Stimulated activated CD8-positive, alpha-beta memory T cell treated with anti-CD3 and anti-CD28 coated beads, Interleukin-7, amount 100 ng/mL, for 4 hours (primary cell): ENCODE measurements at regions not wholly inside any gene's neighbourhood (a gene's known extent, or its start where the extent isn't known, plus 50 kb on each side); places are given as distances from the start of the nearest gene placed in this dataset.
"Not testable (repeated sequence)": the region's sequence is repeated elsewhere in the genome, so short reads cannot be mapped to it uniquely, and the experiment has no call there.

ENCODE experiments used
- DNase-seq, 2 donors: peaks; one replicate each; pipeline ENCODE4 v3.0.0-alpha.2; 2020; ENCODE audit warnings: low read depth in 2 of 2

DNA sequence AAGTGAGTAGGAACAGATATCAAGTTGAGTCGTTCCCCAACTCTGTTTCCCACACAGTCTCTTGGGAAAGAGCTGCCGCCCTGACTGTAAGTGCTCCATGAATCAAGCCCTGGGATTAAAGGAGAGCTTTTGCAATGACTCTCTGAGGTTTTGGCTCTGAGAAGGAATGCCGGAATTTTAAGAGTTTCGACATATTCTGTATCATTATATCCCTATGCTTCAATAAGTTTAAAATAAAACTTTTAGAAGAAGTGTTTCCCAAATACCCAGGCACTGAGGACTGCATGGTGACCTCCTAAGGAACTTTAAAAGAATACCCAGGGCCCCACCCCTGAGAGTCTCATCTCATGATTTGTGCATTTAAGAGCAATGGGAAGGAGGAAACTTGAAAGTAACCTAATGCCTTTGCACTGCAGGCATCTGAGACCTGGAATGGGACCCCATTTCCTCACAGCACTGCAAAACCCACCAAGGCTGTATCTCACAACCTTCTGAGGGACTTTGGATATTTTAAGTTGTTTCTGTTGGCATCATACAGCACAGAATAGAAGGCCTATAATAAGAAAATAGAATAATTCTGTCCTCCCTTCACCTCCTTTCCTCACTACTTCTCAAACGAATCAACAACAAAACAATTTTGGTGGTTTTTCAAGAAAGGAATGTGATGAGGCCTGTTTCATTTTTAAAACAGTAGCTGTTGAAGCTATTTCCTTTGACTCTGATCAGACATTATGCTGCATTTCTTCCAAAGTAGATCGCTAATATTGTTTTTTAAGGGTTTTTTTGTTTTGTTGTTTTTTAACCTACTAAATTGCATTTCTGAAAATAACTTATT, 121.2 kb downstream of the GASK1B start:
- DNase-seq, result no peak

GRCh38 chr4:158050942-158051341, 121.9 kb downstream of the GASK1B start:
- no peak for DNase-seq

- DNase-seq, result no peak
Observed at GRCh38 chr4:158046345-158046744, 126.5 kb downstream of the GASK1B start.

DNA sequence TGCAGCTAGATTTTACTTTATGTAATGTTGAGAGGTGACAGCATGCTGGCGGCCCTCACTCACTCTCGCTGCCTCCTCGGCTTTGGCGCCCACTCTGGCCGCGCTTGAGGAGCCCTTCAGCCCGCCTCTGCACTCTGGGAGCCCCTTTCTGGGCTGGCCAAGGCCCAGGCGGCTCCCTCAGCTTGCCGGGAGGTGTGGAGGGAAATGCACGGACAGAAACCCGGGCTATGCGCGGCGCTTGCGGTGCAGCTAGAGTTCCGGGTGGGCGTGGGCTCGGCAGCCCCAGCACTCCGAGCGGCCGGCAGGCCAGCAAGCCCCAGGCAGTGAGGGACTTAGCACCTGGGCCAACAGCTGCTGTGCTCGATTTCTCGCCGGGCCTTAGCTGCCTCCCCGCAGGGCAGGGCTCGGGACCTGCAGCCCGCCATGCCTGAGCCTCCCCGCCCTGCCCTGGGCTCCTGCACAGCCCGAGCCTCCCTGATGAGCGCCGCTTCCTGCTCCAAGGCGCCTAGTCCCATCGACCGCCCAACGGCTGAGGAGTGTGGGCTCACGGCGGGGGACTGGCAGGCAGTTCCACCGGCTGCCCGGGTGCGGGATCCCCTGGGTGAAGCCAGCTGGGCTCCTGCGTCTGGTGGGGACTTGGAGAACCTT, 128.7 kb downstream of the GASK1B start:
- no peak for DNase-seq

DNA sequence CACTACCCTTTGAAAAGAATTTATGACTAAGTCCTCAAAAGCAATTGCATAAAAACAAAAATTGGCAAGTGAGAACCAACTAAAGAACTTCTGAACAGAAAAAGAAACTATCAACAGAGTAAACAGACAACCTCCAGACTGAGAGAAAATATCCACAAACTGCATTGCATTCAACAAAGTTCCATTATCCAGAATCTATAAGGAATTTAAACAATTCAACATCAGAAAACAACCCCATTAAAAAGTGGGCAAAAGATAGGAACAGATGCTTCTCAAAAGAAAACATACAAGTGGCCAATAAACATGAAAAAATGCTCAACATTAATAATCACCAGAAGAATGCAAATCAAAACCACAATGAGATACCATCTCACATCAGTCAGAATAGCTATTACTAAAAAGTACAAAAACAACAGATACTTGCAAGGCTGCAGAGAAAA, 130.2 kb downstream of the GASK1B start:
- DNase-seq, result no peak

- no peak for DNase-seq
Observed at GRCh38 chr4:158038718-158039117, 134.1 kb downstream of the GASK1B start.

DNA sequence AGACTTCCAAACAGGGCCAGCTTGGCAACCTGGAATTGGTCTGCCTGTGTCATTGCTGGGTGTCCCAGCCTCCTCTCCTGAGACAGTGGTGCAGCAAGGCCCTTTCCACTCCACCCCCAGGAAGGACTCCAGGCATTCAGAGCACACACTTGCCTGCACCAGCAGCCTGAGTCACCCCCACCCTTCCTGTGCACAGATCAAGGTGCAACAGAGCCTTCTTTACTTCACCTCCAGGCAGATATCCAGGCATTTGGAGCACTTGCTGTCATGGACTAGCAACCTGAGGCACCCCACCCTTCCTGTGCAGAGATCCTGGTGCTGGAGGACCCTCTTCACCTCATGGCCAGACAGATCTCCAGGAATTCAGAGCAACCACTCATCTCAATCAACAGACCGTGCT, 135.8 kb downstream of the GASK1B start:
- DNase-seq, result no peak

DNA sequence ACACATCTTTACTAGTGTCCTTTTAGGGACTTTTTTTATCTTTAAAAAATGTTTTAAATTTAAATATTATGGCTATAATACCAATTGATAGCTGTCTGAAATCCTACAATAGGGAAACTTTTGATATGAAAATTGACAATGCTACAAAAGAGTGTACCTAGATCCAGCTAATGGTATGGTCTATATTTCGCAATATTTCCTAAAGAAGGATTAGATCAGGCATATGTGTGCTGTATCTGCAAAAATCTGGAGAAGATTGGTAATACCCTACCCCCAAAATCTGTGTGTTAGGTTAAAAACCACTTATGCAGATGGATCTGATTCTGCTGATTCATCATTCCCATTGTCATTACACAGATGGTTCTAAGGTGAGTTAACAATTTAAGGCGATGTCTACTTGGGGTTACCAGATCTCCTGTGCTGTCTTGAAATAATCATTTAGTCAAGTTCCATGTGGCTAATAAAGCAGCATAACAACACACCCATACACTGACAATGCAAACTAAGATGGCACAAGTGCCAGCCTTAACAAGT, 137.1 kb downstream of the GASK1B start:
- no peak for DNase-seq

DNA sequence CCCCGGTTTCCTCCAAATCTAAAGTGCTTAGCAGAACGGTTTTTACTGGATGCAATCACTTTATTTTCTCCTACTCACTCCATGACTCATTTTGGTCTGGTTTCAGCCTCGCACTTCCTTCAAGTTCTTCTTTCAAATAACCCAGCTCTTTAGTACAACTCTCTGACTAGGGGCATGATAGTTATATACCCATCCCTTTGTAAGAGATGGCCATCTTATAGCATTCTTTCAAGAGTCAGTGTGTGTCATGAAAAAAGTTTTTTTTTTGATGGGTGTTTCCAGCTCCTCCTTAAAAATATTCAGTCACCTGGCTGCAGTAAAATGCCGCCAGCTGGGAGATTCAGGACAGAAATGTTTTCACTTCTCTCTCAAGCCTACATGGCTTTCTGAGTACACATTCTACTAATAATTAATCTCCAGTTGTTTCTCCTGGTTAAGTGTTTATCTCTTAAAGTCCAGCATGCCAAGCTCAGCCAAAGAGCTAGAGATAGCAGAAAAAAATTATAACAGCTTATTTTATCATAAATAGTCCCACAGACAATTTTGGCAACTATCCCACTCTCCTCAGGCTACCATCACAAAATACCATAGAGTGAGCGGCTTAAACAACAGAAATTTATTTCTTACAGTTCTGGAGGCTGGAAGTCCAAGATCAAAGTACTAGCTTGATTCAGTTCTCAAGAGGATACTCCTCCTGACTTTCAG, 139.3 kb downstream of the GASK1B start:
- no peak for DNase-seq

- DNase-seq, result no peak
Observed at GRCh38 chr4:158032733-158033415, 140.0 kb downstream of the GASK1B start.

GRCh38 chr4:158028381-158028780, 144.4 kb downstream of the GASK1B start:
- DNase-seq, result not testable (repeated sequence)

DNA sequence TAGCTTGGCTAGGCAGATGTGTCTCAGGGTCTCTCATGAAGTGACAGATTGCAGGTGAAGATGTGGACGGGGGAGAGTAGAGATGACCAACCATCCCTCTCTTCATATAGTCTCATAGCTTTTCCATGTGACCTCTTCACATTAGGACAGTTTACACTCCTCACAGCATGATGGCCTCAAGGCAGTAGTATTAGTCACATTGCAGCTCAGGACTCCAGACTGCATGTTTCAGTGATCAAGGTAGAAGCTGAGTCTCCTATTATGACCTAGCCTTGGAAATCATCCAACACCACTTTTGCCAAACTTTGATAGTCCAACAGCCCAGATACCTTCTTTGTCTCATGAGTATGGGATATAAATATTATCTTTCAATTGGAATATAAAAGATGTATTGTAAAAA, 147.7 kb downstream of the GASK1B start:
- DNase-seq, result no peak

DNA sequence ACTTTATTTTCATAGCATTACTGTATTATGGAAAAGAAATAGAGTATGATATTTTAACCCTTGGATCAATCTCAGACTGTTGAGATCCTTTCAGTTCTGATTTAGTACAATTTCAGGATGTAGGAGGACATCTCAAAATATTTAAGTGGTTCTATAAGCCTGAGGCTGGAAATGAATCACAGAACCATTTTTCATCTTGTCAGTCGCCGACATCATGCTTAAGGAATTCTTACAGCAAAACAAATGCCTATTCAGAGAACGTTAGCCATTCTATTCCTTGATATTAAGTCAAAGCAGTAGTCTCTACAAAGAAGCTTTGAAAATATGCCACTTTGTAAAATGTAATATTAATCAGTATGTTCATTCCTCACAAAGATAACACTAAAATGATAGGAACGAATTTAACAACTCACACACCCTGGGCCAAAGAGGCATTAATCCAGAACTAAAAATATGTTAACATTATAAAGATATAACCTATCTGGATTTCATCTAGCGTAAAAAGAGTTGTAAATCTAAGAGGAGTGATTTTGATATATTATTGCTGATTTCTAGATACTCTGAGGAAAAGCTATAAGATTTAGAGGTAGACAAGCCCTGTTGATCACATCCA, 152.0 kb downstream of the GASK1B start:
- no peak for DNase-seq

DNA sequence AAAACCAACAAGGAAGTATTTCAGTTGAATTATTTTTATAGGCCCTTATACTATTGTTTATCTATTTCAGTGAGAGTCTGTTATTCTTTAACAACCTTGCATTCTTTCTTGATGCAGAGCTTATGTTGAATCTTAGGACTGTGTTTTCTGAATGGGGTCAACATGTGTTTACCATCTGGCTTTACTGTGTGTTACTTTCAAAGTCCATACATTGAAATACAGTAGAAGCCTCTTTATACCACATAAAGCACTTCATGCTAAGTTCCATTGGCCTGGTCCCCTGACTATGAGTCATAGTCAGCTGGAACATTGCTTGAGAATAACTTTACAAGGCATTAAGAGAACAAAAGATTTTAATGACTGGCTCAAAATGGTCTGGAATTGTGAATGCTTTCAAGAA, 152.6 kb downstream of the GASK1B start:
- DNase-seq, result no peak

- DNase-seq, result no peak
Observed at GRCh38 chr4:158018831-158019230, 154.0 kb downstream of the GASK1B start.

DNA sequence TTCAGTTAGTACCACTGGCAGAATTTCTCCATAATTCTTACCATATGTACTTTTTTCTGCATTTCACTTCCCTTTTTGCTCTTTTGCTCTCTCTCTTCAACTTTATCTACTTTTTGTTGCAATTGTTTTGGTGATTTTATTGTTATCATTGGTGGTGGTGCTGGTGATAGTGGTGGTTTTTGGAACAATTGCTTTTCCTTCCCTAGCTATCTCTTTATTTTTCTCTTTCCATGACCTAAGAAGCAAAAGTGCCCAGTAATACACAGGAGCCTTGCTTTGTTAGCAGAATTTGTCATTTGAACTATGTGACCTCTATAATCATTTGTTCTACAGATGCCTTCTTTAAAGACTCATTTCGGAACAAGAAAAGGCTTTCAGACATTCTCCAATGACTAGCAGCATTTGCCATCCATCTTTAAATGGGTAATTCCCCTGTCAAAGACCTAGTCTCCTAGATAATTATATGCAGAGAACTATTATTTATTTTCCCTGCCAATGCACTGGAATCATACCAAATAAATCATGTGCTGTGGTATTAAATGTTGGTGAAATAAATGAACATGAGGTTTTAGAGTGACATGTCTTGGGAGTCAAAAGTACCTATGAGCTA, 154.5 kb downstream of the GASK1B start:
- DNase-seq, result no peak

DNA sequence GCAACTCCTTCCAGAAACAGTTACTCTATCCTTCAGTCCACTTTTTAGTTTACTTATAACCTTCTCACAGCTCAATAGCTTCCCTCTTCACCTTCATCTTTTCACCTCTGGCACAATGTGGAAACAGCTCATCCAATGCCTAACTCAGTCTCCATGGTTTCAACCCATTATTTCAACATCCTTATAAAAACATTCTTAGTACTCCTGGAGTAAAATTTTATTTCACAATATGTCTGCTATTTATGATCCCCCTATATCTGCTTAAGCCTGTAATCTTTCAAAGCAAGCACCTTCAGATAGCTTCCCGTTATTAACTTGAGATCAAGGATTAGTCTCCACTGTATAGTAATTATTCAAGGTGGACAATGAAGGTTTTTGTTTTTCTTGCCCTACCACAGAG, 156.3 kb downstream of the GASK1B start:
- DNase-seq, result no peak

GRCh38 chr4:158015241-158015640, 157.6 kb downstream of the GASK1B start:
- no peak for DNase-seq

DNA sequence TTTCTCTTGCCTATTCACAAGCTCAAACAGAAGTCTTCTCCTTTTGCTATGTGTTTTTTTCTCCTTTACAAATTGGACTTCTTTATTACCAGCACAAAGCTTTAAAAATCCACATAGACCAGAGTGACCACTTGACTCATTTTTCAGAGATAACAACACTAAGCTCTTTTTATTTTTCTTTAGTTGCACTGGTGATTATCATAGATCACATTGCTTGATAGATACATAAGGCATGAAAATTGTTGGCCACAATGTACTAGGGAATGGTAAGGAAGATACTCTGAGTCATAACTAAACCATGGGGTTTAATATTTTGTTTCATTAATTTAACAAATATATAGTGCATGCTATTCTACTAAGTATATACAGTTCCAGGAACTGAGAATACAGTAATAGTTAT, 159.0 kb downstream of the GASK1B start:
- no peak for DNase-seq

GRCh38 chr4:158010361-158010760, 162.5 kb downstream of the GASK1B start:
- no peak for DNase-seq
